ENCODE measurements at regions not wholly inside any gene's neighbourhood (a gene's known extent, or its start where the extent isn't known, plus 50 kb on each side); places are given as distances from the start of the nearest gene placed in this dataset.

- no peak overlapping the region for H3K27ac ChIP-seq (ENCODE audit: low read depth, low read length)
- peak overlapping the region; percentile 75 for H2AFZ ChIP-seq (ENCODE audit: low read length, unreplicated experiment)
- no peaks in the 10 kb centered on the region for H3K27me3 ChIP-seq (ENCODE audit: insufficient read depth, low read length)
- no peaks in the 10 kb centered on the region for H3K4me1 ChIP-seq (ENCODE audit: control insufficient read depth, insufficient read depth, low read length, unreplicated experiment)
- no peaks in the 10 kb centered on the region for H3K36me3 ChIP-seq (ENCODE audit: insufficient read depth, low read length)
- no peak overlapping the region for H3K4me3 ChIP-seq (ENCODE audit: low read depth, low read length)
- no peaks in the 10 kb centered on the region for H3K79me2 ChIP-seq (ENCODE audit: control insufficient read depth, insufficient read depth, low read length, unreplicated experiment)
Measured at GRCh38 chr2:56912490-56912889, 728.7 kb downstream of the CCDC85A start.

GRCh38 chr2:56918790-56919189, 735.0 kb downstream of the CCDC85A start:
- Histone ChIP-seq H3K4me1 (ENCODE audit: control insufficient read depth, insufficient read depth, low read length, unreplicated experiment) (no peaks in the 10 kb centered on the region), H2AFZ (ENCODE audit: low read length, unreplicated experiment) (peak overlapping the region; percentile 59), H3K79me2 (ENCODE audit: control insufficient read depth, insufficient read depth, low read length, unreplicated experiment) (no peaks in the 10 kb centered on the region), H3K36me3 (ENCODE audit: insufficient read depth, low read length) (no peaks in the 10 kb centered on the region), H3K27ac (ENCODE audit: low read depth, low read length) (no peak overlapping the region), H3K27me3 (ENCODE audit: insufficient read depth, low read length) (no peaks in the 10 kb centered on the region), H3K4me3 (ENCODE audit: low read depth, low read length) (no peak overlapping the region)

GRCh38 chr2:56933976-56934375, 750.2 kb downstream of the CCDC85A start:
- H3K79me2 ChIP-seq (ENCODE audit: control insufficient read depth, insufficient read depth, low read length, unreplicated experiment) = no peaks in the 10 kb centered on the region
- no peaks in the 10 kb centered on the region for H3K4me1 ChIP-seq (ENCODE audit: control insufficient read depth, insufficient read depth, low read length, unreplicated experiment)

GRCh38 chr2:56934866-56935265, 751.1 kb downstream of the CCDC85A start:
- no peaks in the 10 kb centered on the region for H3K4me1 ChIP-seq (ENCODE audit: control insufficient read depth, insufficient read depth, low read length, unreplicated experiment)
- H2AFZ ChIP-seq (ENCODE audit: low read length, unreplicated experiment) = no peak overlapping the region
- H3K27ac ChIP-seq (ENCODE audit: low read depth, low read length) = no peak overlapping the region
- H3K27me3 ChIP-seq (ENCODE audit: insufficient read depth, low read length) = no peaks in the 10 kb centered on the region
- no peaks in the 10 kb centered on the region for H3K79me2 ChIP-seq (ENCODE audit: control insufficient read depth, insufficient read depth, low read length, unreplicated experiment)
- no peaks in the 10 kb centered on the region for H3K36me3 ChIP-seq (ENCODE audit: insufficient read depth, low read length)
- no peak overlapping the region for H3K4me3 ChIP-seq (ENCODE audit: low read depth, low read length)

More at GRCh38 chr2:56933976-56934375, 750.2 kb downstream of the CCDC85A start:
- no peaks in the 10 kb centered on the region for H3K27me3 ChIP-seq (ENCODE audit: insufficient read depth, low read length)
- no peak overlapping the region for H3K27ac ChIP-seq (ENCODE audit: low read depth, low read length)
- no peak overlapping the region for H3K4me3 ChIP-seq (ENCODE audit: low read depth, low read length)
- H2AFZ ChIP-seq (ENCODE audit: low read length, unreplicated experiment) = no peak overlapping the region
- no peaks in the 10 kb centered on the region for H3K36me3 ChIP-seq (ENCODE audit: insufficient read depth, low read length)

- H3K4me1 ChIP-seq (ENCODE audit: control insufficient read depth, insufficient read depth, low read length, unreplicated experiment) = no peaks in the 10 kb centered on the region
- H3K4me3 ChIP-seq (ENCODE audit: low read depth, low read length) = no peak overlapping the region
- no peak overlapping the region for H3K27ac ChIP-seq (ENCODE audit: low read depth, low read length)
- H3K27me3 ChIP-seq (ENCODE audit: insufficient read depth, low read length) = no peaks in the 10 kb centered on the region
- no peaks in the 10 kb centered on the region for H3K79me2 ChIP-seq (ENCODE audit: control insufficient read depth, insufficient read depth, low read length, unreplicated experiment)
- no peak overlapping the region for H2AFZ ChIP-seq (ENCODE audit: low read length, unreplicated experiment)
- no peaks in the 10 kb centered on the region for H3K36me3 ChIP-seq (ENCODE audit: insufficient read depth, low read length)
Measured at GRCh38 chr2:56940054-56940453, 756.3 kb downstream of the CCDC85A start.

- Histone ChIP-seq H2AFZ (ENCODE audit: low read length, unreplicated experiment) (no peak overlapping the region), H3K27me3 (ENCODE audit: insufficient read depth, low read length) (no peaks in the 10 kb centered on the region), H3K27ac (ENCODE audit: low read depth, low read length) (no peak overlapping the region), H3K4me3 (ENCODE audit: low read depth, low read length) (no peak overlapping the region), H3K4me1 (ENCODE audit: control insufficient read depth, insufficient read depth, low read length, unreplicated experiment) (no peaks in the 10 kb centered on the region), H3K36me3 (ENCODE audit: insufficient read depth, low read length) (no peaks in the 10 kb centered on the region), H3K79me2 (ENCODE audit: control insufficient read depth, insufficient read depth, low read length, unreplicated experiment) (no peaks in the 10 kb centered on the region)
Measured at GRCh38 chr2:56952871-56953270, 769.1 kb downstream of the CCDC85A start.

GRCh38 chr2:56960581-56960980, 776.8 kb downstream of the CCDC85A start:
- no peaks in the 10 kb centered on the region for H3K36me3 ChIP-seq (ENCODE audit: insufficient read depth, low read length)
- no peak overlapping the region for H3K4me3 ChIP-seq (ENCODE audit: low read depth, low read length)
- H3K79me2 ChIP-seq (ENCODE audit: control insufficient read depth, insufficient read depth, low read length, unreplicated experiment) = no peaks in the 10 kb centered on the region
- no peak overlapping the region for H2AFZ ChIP-seq (ENCODE audit: low read length, unreplicated experiment)
- no peak overlapping the region for H3K27ac ChIP-seq (ENCODE audit: low read depth, low read length)
- no peaks in the 10 kb centered on the region for H3K27me3 ChIP-seq (ENCODE audit: insufficient read depth, low read length)
- H3K4me1 ChIP-seq (ENCODE audit: control insufficient read depth, insufficient read depth, low read length, unreplicated experiment) = no peaks in the 10 kb centered on the region

- Histone ChIP-seq H3K36me3 (ENCODE audit: insufficient read depth, low read length) (no peaks in the 10 kb centered on the region), H3K4me3 (ENCODE audit: low read depth, low read length) (no peak overlapping the region), H3K27me3 (ENCODE audit: insufficient read depth, low read length) (no peaks in the 10 kb centered on the region), H3K79me2 (ENCODE audit: control insufficient read depth, insufficient read depth, low read length, unreplicated experiment) (no peaks in the 10 kb centered on the region), H2AFZ (ENCODE audit: low read length, unreplicated experiment) (peak overlapping the region; percentile 11), H3K4me1 (ENCODE audit: control insufficient read depth, insufficient read depth, low read length, unreplicated experiment) (no peaks in the 10 kb centered on the region), H3K27ac (ENCODE audit: low read depth, low read length) (no peak overlapping the region)
Measured at GRCh38 chr2:56962673-56963072, 778.9 kb downstream of the CCDC85A start.

GRCh38 chr2:56969513-56969912, 785.7 kb downstream of the CCDC85A start:
- no peaks in the 10 kb centered on the region for H3K36me3 ChIP-seq (ENCODE audit: insufficient read depth, low read length)
- no peak overlapping the region for H3K4me3 ChIP-seq (ENCODE audit: low read depth, low read length)
- H3K79me2 ChIP-seq (ENCODE audit: control insufficient read depth, insufficient read depth, low read length, unreplicated experiment) = no peaks in the 10 kb centered on the region
- no peaks in the 10 kb centered on the region for H3K27me3 ChIP-seq (ENCODE audit: insufficient read depth, low read length)
- no peak overlapping the region for H2AFZ ChIP-seq (ENCODE audit: low read length, unreplicated experiment)
- H3K27ac ChIP-seq (ENCODE audit: low read depth, low read length) = no peak overlapping the region
- no peaks in the 10 kb centered on the region for H3K4me1 ChIP-seq (ENCODE audit: control insufficient read depth, insufficient read depth, low read length, unreplicated experiment)

- H2AFZ ChIP-seq (ENCODE audit: low read length, unreplicated experiment) = no peak overlapping the region
- no peaks in the 10 kb centered on the region for H3K4me1 ChIP-seq (ENCODE audit: control insufficient read depth, insufficient read depth, low read length, unreplicated experiment)
- H3K4me3 ChIP-seq (ENCODE audit: low read depth, low read length) = no peak overlapping the region
- no peaks in the 10 kb centered on the region for H3K79me2 ChIP-seq (ENCODE audit: control insufficient read depth, insufficient read depth, low read length, unreplicated experiment)
- H3K27me3 ChIP-seq (ENCODE audit: insufficient read depth, low read length) = no peaks in the 10 kb centered on the region
- no peaks in the 10 kb centered on the region for H3K36me3 ChIP-seq (ENCODE audit: insufficient read depth, low read length)
- H3K27ac ChIP-seq (ENCODE audit: low read depth, low read length) = no peak overlapping the region
Measured at GRCh38 chr2:56971383-56971974, 787.7 kb downstream of the CCDC85A start.

GRCh38 chr2:56981554-56981953, 797.8 kb downstream of the CCDC85A start:
- H3K36me3 ChIP-seq (ENCODE audit: insufficient read depth, low read length) = no peaks in the 10 kb centered on the region
- no peak overlapping the region for H3K27ac ChIP-seq (ENCODE audit: low read depth, low read length)
- H3K27me3 ChIP-seq (ENCODE audit: insufficient read depth, low read length) = no peaks in the 10 kb centered on the region
- no peaks in the 10 kb centered on the region for H3K4me1 ChIP-seq (ENCODE audit: control insufficient read depth, insufficient read depth, low read length, unreplicated experiment)
- H3K79me2 ChIP-seq (ENCODE audit: control insufficient read depth, insufficient read depth, low read length, unreplicated experiment) = no peaks in the 10 kb centered on the region
- H2AFZ ChIP-seq (ENCODE audit: low read length, unreplicated experiment) = no peak overlapping the region
- no peak overlapping the region for H3K4me3 ChIP-seq (ENCODE audit: low read depth, low read length)
